Right ventricle myocardium superior (tissue), 1 donor: ENCODE measurements at regions not wholly inside any gene's neighbourhood (a gene's known extent, or its start where the extent isn't known, plus 50 kb on each side); places are given as distances from the start of the nearest gene placed in this dataset.
A peak's percentile ranks its signal among the peaks of the same experiment; 100 is the strongest.

Source experiments
- ATAC-seq: fragments of 200-7000 bp; cut with Tn5 transposase; one replicate; pipeline ENCODE4 v1.9.1; 2020; ENCODE audit warnings: mild to moderate bottlenecking; ENCODE audit not compliant: poor library complexity
- DNase-seq: peaks from one replicate; pipeline ENCODE4 v3.0.0-alpha.2; 2020
- intact Hi-C: fragments of 100-400 bp; cut with DNase I; formaldehyde crosslinking; loops from one replicate; pipeline ENCODE4 v1.11.2; 2022
- donor health status: DM: no; HTN: yes; CAD: no; lungs with severe emphysema.

- peak; percentile 49 for ATAC-seq
- DNase-seq: no peak
- intact Hi-C loops: no loop called here
These were observed 152.5 kb upstream of the ZNF32 start for GRCh38 chr10:43801140-43801539.

GRCh38 chr10:43796781-43797180, 148.1 kb upstream of the ZNF32 start:
- ATAC-seq (no peak), DNase-seq (no peak)
- intact Hi-C loops: no loop called here

- ATAC-seq (no peak), DNase-seq (no peak)
- intact Hi-C loops: no loop called here
These were observed 147.0 kb upstream of the ZNF32 start for GRCh38 chr10:43795639-43796038.

- DNase-seq: no peak
- ATAC-seq: no peak
- intact Hi-C loops: no loop called here
These were observed 146.4 kb upstream of the ZNF32 start for GRCh38 chr10:43795093-43795492.

- peak; percentile 50 for DNase-seq
- intact Hi-C loops: no loop called here
- peak; percentile 54 for ATAC-seq
These were observed 145.6 kb upstream of the ZNF32 start for GRCh38 chr10:43794181-43794815.

- DNase-seq: no peak
- intact Hi-C loops: no loop called here
- ATAC-seq: no peak
These were observed 145.0 kb upstream of the ZNF32 start for GRCh38 chr10:43793704-43794103.

- no peak for ATAC-seq
- DNase-seq: no peak
- intact Hi-C loops: no loop called here
These were observed 141.5 kb upstream of the ZNF32 start for GRCh38 chr10:43790147-43790546.

GRCh38 chr10:43785252-43785651, 136.6 kb upstream of the ZNF32 start:
- intact Hi-C loops: no loop called here
- DNase-seq (no peak), ATAC-seq (no peak)

- intact Hi-C loops: no loop called here
- ATAC-seq (no peak), DNase-seq (no peak)
These were observed 134.1 kb upstream of the ZNF32 start for GRCh38 chr10:43782814-43783213.

- DNase-seq: no peak
- intact Hi-C loops: no loop called here
These were observed 133.0 kb upstream of the ZNF32 start for GRCh38 chr10:43781480-43782361.

GRCh38 chr10:43778571-43778970, 129.9 kb upstream of the ZNF32 start:
- DNase-seq (no peak), ATAC-seq (no peak)
- intact Hi-C loops: no loop called here

More at GRCh38 chr10:43781480-43782361, 133.0 kb upstream of the ZNF32 start:
- peak; percentile 36 for ATAC-seq

GRCh38 chr10:43775384-43775783, 126.7 kb upstream of the ZNF32 start:
- DNase-seq (no peak), ATAC-seq (no peak)
- intact Hi-C loops: no loop called here

- intact Hi-C loops: no loop called here
- ATAC-seq (no peak), DNase-seq (no peak)
These were observed 125.6 kb upstream of the ZNF32 start for GRCh38 chr10:43774234-43774769.

GRCh38 chr10:43773736-43774135, 125.1 kb upstream of the ZNF32 start:
- no peak for DNase-seq
- intact Hi-C loops: no loop called here
- ATAC-seq: no peak

GRCh38 chr10:43772171-43772570, 123.5 kb upstream of the ZNF32 start:
- ATAC-seq: no peak
- intact Hi-C loops: no loop called here
- no peak for DNase-seq

- no peak for ATAC-seq
- intact Hi-C loops: no loop called here
- DNase-seq: no peak
These were observed 123.0 kb upstream of the ZNF32 start for GRCh38 chr10:43771675-43772074.

GRCh38 chr10:43765516-43765915, 116.8 kb upstream of the ZNF32 start:
- DNase-seq (no peak), ATAC-seq (no peak)
- intact Hi-C loops: no loop called here

GRCh38 chr10:43763846-43764245, 115.2 kb upstream of the ZNF32 start:
- intact Hi-C loops: no loop called here
- ATAC-seq (no peak), DNase-seq (no peak)

GRCh38 chr10:43760514-43760913, 111.8 kb upstream of the ZNF32 start:
- ATAC-seq: no peak
- intact Hi-C loops: no loop called here
- no peak for DNase-seq

GRCh38 chr10:43759216-43759615, 110.5 kb upstream of the ZNF32 start:
- no peak for ATAC-seq
- intact Hi-C loops: no loop called here
- no peak for DNase-seq
